ENCODE measurements at regions not wholly inside any gene's neighbourhood (a gene's known extent, or its start where the extent isn't known, plus 50 kb on each side); places are given as distances from the start of the nearest gene placed in this dataset.

- no peak for DNase-seq
These were observed 142.0 kb upstream of the TMC3 start for GRCh38 chr15:81516012-81516411.

- no peak for DNase-seq
These were observed 140.7 kb upstream of the TMC3 start for GRCh38 chr15:81514725-81515124.

- no peak for DNase-seq
These were observed 137.1 kb upstream of the TMC3 start for GRCh38 chr15:81511138-81511537.

DNA sequence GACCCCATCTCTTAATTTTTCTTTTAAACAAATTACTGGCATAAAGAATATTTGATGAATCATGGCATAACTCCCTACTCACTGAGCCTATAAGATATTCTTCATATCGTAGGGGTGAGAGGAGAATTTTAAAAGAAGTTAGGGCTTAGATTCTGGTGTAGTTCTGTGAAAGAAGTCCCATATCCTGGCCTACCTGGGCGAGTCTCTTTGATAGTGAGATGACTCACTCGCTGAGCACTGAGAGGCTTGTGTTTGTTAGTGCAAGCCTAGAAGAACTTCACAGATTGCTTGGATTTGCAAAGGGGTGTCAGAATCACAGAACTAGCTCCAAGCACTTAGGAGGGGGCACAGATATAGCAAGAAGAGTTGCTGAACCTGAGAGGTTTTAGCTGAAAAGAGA lies 133.8 kb upstream of the TMC3 start:
- no peak for DNase-seq

DNA sequence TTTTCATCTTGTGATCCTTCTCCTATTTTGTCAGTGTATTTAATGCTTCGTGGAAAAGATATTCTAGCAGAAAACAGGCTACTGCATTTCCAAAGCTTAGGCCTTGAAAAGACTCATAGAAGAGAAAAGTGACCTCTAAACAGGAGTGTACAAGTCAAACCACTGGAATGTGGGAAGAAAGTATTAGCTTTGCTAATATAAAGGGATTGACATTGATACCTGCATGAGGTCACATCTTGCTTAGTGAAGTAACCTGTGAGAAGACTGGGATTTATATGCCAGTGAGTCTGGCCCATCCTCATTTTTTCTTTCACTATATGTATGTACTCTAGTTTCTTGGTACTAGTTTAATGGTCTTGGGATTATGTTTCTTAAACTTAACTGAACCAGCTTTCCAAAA lies 132.9 kb upstream of the TMC3 start:
- DNase-seq, result no peak

- no peak for DNase-seq
These were observed 132.1 kb upstream of the TMC3 start for GRCh38 chr15:81506071-81506470.

DNA sequence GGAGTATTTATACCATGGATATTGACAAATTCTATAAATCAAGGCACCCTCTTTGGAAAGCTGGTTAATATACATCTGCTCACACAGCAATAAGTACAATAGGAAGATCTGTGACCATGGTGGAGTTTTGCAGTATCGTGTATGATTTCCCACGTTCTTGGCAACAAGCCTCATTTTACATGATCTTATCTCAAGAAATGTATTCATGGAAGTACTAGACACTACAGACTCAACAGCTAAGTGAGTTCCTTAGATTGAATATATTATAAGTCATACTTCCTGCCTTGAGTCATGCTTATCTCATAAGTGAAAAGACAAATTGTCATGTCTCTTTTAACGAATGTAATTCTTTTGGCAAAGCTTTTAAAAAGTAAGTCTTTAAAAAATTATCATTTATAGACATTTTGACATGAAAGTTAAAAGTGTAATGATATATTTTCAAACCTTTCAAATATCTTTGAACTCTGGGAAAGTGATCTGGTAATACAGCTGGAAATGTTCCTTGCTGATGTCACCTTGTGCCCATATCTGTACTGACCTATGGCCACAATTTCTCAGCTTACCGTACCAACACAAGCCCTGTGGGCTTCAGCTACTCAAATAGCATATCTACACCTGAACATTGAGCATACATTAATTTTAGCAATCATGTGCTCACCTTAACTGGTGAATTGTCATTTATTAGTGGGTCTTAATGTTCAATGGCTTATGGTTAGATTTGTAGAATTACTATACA lies 130.3 kb upstream of the TMC3 start:
- no peak for DNase-seq

DNA sequence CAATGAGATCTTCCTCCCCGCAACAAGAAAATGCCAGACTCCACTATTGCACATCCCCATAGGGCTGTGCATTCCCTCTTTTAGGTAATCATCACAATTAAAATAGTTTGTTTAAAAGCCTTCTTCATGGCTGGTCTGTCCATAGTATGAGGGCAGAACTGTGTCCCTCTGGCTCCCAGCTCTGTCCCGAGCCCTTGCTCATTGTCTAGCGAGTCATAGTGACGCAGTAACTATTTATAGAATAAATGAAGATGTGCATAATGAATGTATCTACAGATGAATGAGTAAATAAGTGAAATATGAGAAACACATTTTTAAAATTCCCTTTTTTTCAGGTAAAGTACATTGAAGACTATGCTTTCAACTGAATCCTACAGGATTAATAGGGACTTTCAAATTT lies 128.4 kb upstream of the TMC3 start:
- no peak for DNase-seq

DNA sequence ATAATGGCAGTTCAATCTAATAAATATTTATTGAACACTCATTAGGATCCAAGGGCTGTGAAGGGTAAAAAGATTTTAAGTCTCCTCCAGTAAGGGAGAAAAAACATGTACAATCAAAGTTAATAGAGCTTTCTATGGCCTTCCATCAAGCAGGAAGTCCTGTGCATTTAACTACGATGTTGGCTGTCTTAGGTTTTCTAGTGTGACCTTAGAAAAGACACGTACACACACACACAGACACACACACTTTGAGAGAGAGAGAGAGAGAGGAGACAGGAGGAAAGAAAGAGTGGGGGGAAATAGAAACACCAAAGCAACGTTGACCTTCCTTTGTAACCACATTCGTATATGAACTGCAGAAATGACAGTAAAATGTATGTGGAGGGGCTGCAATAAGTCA lies 126.1 kb upstream of the TMC3 start:
- DNase-seq, result no peak

DNA sequence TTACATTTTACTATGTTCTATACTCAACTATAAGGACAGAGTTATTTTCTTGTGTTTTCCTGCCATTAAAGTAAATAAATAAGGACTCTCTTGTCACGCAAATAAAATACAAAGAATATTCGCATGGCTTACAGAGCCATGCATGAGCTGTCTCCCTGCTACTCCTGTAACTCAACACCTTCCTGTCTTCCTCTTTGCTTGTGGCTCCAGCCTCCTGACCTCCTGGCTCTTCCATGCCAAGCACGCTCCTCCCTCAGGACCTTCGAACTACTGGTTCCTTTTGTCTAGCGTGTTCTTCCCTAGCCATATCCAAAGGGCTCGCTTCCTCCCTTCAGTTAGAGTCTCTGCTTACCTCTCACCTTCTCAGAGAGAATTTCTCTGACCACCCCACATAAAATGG lies 124.3 kb upstream of the TMC3 start:
- DNase-seq, result no peak

- peak; percentile 60 to 86 for DNase-seq
These were observed 123.2 kb upstream of the TMC3 start for GRCh38 chr15:81497238-81497637.

GRCh38 chr15:81495780-81496467 lies 121.9 kb upstream of the TMC3 start:
- DNase-seq, result no peak

DNA sequence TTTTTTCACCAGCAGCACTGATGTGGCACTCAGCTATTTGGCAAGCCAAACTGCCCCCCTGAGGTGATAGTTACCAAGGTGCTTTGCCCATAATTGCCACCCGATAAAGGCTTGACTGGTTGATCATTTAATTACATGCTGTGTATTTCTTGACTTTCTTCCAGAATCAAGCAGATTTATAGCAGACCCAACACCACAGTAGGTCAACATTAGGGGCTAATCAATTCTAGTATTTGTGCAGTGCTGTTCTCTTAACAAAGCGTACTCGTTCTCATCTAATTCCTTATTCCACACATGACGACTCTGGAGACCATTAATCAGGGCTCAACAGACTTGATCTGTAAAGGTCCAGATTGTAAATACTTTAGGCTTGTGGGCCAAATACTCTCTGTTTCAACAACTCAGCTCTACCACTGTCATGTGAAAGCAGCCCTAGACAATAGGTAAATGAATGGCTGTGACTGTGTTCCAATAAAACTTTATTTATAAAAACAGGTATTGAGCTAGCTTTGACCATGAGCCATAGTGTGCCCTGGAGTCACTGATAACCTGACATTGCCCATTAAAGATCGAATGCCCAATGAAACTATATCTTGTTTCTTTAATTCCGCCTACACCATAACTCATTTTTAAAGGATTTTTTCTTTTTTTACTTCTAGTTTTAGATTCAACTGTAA lies 119.1 kb upstream of the TMC3 start:
- no peak for DNase-seq

DNA sequence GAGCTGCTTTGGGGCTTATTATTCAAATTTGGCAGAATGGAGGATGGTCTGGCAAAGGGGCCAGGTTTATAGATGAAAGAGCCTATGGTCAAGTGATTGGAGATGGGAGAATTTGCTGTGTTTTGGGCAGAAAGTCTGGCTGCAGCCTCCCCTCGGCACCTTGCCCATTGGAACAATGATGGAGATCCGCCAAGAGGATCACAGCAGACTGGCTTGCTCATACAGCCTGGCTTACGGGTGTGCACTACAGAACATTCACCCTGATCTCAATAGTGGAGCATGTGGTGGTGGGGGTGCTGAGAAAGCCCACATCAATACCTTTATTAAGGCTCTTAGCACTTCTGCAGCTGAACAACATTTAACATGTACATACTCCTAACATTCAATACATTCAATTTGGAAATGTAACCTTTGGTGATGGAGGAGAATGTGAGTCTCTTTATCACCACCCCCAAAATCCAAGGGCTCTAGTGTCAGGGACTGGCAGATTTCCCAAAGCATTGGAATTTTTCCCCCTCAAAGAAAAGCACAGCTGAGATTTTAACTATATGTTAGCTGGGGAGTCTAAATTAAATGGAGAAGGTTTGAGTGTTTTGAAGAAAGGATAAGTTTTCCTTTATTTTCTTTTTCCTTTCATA lies 118.4 kb upstream of the TMC3 start:
- DNase-seq, result peak in 1 of 2 experiments; percentile 59

GRCh38 chr15:81491414-81492096 lies 117.5 kb upstream of the TMC3 start:
- no peak for DNase-seq

DNA sequence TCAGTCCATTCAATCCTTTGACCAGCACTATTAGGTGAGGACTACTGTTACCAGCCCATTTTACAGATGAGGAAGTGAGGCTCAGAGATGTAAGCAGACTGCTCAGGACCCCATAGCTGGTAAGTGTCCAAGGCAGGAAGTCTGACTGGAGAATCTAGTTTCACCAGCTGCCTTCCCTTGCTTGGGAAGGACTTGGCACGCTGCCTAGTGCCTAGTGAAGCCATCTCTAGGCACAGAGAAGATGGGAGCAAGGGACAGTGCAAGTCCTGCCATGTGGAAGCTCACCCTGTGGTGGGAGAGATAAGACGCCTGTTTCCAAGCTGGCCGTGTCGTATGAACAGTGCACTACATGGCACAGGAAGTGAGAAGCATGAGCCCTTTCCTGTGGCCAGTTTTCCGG lies 111.8 kb upstream of the TMC3 start:
- DNase-seq, result no peak

DNA sequence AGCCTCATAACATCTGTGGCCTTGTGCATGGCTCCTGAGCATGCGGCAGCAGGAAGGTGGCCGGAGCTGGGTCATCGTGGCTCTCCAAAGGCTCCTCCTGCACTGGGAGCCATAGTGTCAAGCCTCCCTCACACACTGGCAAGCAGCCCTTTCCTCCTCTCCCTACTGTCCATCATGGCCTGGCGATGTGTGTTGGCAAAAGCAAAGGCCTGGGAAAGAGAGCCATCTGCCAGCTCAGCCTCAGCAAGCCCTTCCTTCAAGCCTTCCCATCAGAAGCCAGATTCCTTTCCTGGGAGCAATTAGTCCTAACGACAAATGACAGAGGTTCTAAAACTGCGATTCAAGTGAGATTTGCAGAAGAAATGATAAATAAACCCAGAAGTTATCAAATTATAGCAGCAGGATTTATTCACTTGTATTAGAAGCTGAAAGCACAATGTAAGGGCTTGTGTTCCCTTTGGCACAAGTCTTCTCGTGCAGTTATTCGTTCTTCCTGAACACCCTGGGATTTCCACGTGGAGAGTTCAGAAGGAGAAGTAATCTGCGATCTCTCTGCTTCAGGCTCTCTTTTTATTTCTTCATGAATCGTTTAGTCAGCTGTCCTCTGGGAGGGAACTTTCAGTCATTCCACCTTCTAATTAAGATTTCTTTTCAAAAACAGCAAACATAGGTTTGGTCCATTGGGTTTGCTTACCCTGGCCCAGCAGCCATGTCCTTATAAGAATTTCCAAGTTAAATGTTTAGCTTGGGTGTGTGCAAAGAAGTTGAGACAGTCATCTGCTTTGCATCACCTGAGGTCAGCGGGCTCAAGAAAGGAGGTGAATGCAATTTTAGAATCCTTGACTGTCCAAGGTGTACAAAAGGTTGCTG lies 110.3 kb upstream of the TMC3 start:
- peak; percentile 48 to 77 for DNase-seq

DNA sequence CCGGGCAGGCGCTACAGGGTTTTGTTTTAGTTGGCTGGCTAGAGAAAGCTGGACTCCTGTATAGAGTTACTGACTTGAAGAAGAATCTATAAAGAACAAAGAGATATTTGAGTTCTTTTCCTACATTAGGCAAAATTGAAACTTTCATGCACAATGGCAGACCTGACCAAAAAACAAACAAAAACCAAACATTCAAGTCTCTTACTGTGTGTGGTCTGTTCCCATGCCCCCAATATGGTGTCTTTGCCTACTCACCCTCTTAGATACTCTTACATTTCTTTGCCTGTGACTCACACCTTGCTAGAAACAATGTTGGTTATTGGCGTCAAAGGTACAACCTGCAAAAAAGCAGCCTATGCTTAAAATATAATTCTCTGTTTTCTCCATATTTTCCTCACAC lies 109.5 kb upstream of the TMC3 start:
- DNase-seq, result no peak

DNA sequence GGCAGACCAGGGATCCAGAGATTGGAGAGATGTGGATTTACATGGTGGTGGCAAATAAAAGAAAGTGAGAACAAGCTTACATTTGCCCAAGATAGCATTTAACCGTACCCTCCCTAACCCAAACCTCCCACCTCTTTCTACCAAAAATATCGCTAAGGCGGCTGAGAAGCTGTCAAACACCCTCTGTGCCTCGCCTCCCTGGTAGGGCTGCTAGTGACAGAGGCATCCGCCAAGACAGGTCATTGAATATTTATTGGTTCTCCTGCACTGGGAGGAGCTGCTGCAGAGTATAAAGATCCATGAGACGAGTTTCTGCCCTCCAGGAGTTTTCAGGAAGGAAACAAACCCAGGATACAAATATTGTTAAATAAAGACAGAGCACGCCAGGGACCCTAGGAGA lies 107.3 kb upstream of the TMC3 start:
- DNase-seq, result no peak

DNA sequence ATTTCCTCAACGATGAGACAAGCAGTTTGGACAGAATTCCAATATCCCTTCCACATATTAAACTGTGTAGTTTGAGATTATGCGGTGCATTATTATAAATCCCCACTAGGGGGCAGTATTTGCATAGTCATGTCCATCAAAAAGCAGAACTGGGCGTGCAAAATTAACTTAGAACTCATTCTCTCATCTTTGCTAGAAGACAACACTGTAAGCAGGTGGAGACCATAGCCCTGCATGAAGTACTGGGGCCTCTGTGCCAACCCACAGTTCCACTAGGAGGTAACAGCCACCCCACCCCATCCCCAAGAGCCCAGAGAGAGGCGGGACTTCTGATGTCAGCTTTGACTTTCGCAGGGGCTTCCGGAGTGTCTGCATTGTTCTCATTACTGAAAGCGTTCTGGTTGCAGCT lies 106.6 kb upstream of the TMC3 start:
- DNase-seq, result peak in 1 of 2 experiments; percentile 45

GRCh38 chr15:81478354-81478753 lies 104.3 kb upstream of the TMC3 start:
- DNase-seq, result no peak

DNA sequence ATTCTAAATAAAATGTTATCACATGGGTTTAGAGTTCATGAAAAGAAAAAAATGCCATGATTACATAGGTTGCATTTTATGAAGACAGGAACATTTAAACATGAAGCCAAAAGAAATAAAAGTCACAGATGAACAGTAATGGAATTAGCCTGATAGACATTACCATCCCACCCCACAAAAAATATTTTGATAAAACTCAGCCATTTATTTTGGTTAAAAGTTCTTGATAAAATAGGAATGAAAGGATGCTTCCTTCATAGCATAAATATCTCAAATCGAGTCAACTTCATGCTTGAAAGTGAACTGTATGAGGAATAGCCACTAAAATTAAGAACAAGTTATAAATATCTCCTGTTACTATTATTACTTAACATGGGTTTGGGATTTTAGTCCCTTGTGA lies 101.9 kb upstream of the TMC3 start:
- no peak for DNase-seq
